Upper lobe of right lung (tissue), 1 donor: ENCODE measurements at regions not wholly inside any gene's neighbourhood (a gene's known extent, or its start where the extent isn't known, plus 50 kb on each side); places are given as distances from the start of the nearest gene placed in this dataset.

Source experiments
- ATAC-seq: fragments of 200-7000 bp; cut with Tn5 transposase; one replicate; pipeline ENCODE4 v1.9.1; 2020; ENCODE audit warnings: mild to moderate bottlenecking, moderate library complexity
- DNase-seq: peaks from one replicate; pipeline ENCODE4 v3.0.0-alpha.2; 2020
- H3K27ac ChIP-seq: fragments of 200-600 bp; one replicate; pipeline ENCODE4 v1.8.0; 2022
- H3K27me3 ChIP-seq: fragments of 200-600 bp; one replicate; pipeline ENCODE4 v1.8.0; 2022; ENCODE audit warnings: mild to moderate bottlenecking
- H3K36me3 ChIP-seq: fragments of 200-600 bp; one replicate; pipeline ENCODE4 v1.8.0; 2022
- H3K4me1 ChIP-seq: fragments of 200-600 bp; one replicate; pipeline ENCODE4 v1.8.0; 2022
- H3K4me3 ChIP-seq: fragments of 200-600 bp; one replicate; pipeline ENCODE4 v1.8.0; 2022; ENCODE audit warnings: mild to moderate bottlenecking
- H3K9me3 ChIP-seq: fragments of 200-600 bp; one replicate; pipeline ENCODE4 v1.8.0; 2022
- intact Hi-C: fragments of 100-400 bp; cut with DNase I; formaldehyde crosslinking; loops from one replicate; pipeline ENCODE4 v1.11.0; 2022
- TF ChIP-seq, protein P1 (sequence below): fragments of 200-600 bp; IDR thresholded peaks from one replicate; pipeline ENCODE4 v1.8.0; 2022; ENCODE audit warnings: antibody characterized with exemption
- donor health status: DM: no; HTN: yes; CAD: no; lungs with severe emphysema.

- ATAC-seq = no peak
- TF ChIP-seq, protein P1, sequence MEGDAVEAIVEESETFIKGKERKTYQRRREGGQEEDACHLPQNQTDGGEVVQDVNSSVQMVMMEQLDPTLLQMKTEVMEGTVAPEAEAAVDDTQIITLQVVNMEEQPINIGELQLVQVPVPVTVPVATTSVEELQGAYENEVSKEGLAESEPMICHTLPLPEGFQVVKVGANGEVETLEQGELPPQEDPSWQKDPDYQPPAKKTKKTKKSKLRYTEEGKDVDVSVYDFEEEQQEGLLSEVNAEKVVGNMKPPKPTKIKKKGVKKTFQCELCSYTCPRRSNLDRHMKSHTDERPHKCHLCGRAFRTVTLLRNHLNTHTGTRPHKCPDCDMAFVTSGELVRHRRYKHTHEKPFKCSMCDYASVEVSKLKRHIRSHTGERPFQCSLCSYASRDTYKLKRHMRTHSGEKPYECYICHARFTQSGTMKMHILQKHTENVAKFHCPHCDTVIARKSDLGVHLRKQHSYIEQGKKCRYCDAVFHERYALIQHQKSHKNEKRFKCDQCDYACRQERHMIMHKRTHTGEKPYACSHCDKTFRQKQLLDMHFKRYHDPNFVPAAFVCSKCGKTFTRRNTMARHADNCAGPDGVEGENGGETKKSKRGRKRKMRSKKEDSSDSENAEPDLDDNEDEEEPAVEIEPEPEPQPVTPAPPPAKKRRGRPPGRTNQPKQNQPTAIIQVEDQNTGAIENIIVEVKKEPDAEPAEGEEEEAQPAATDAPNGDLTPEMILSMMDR = no peak
- Histone ChIP-seq H3K27ac (no peak overlapping the region), H3K4me1 (no peaks in the 10 kb centered on the region), H3K27me3 (peaks cover 11% of the 10 kb centered on the region), H3K4me3 (no peak overlapping the region), H3K36me3 (no peaks in the 10 kb centered on the region), H3K9me3 (no peaks in the 10 kb centered on the region)
- no peak for DNase-seq
- intact Hi-C loops = no loop called here
Observed at GRCh38 chr15:60115579-60116380, 111.7 kb downstream of the FOXB1 start.

- H3K4me1 ChIP-seq = no peaks in the 10 kb centered on the region
- H3K27me3 ChIP-seq = peaks cover 11% of the 10 kb centered on the region
- DNase-seq = no peak
- H3K36me3 ChIP-seq = no peaks in the 10 kb centered on the region
- no peak overlapping the region for H3K4me3 ChIP-seq
- TF ChIP-seq, protein P1 = no peak
- no peak for ATAC-seq
- no peaks in the 10 kb centered on the region for H3K9me3 ChIP-seq
- intact Hi-C loops = no loop called here
- no peak overlapping the region for H3K27ac ChIP-seq
Observed at GRCh38 chr15:60116456-60117089, 112.5 kb downstream of the FOXB1 start.

- Histone ChIP-seq H3K4me3 (no peak overlapping the region), H3K27me3 (peaks cover 11% of the 10 kb centered on the region), H3K9me3 (no peaks in the 10 kb centered on the region), H3K27ac (no peak overlapping the region), H3K4me1 (no peaks in the 10 kb centered on the region), H3K36me3 (no peaks in the 10 kb centered on the region)
- ATAC-seq (no peak), DNase-seq (no peak)
- intact Hi-C loops = no loop called here
- TF ChIP-seq, protein P1 = no peak
Observed at GRCh38 chr15:60118146-60118545, 114.0 kb downstream of the FOXB1 start.

- Histone ChIP-seq H3K9me3 (no peaks in the 10 kb centered on the region), H3K27ac (no peak overlapping the region), H3K36me3 (no peaks in the 10 kb centered on the region), H3K4me3 (no peak overlapping the region), H3K4me1 (no peaks in the 10 kb centered on the region), H3K27me3 (peaks cover 11% of the 10 kb centered on the region)
- TF ChIP-seq, protein P1 = no peak
- intact Hi-C loops = no loop called here
- DNase-seq (no peak), ATAC-seq (no peak)
Observed at GRCh38 chr15:60118626-60119025, 114.5 kb downstream of the FOXB1 start.

DNA sequence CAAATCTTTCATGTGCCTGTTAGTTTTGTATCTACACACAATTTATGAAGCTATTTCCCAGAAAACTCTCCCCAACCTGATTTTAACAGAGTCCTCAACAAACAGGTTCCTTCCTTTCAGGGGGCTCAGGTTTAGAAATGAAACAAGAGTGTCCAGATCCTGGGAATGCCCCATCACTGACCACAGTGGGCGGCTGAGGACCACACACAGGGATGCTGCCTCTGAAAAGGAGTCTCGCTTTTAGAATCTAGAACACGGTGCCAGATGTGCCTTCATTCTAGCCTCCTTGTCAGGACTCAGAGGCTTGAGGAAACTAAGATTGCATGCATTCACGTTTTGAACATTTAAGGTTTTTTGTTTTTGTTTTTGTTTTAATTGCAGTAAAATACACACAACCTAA is 115.0 kb downstream of the FOXB1 start:
- no peaks in the 10 kb centered on the region for H3K9me3 ChIP-seq
- no peak overlapping the region for H3K4me3 ChIP-seq
- ATAC-seq = no peak
- no peak overlapping the region for H3K27ac ChIP-seq
- no peak for DNase-seq
- peaks cover 11% of the 10 kb centered on the region for H3K27me3 ChIP-seq
- no peaks in the 10 kb centered on the region for H3K36me3 ChIP-seq
- no peaks in the 10 kb centered on the region for H3K4me1 ChIP-seq
- TF ChIP-seq, protein P1 = no peak
- intact Hi-C loops = no loop called here
